NCI-H82 treated with DMSO at 0.1 percent for 48 hours (cell line): ENCODE measurements at regions not wholly inside any gene's neighbourhood (a gene's known extent, or its start where the extent isn't known, plus 50 kb on each side); places are given as distances from the start of the nearest gene placed in this dataset.

Experiments
- DNase-seq: peaks from one replicate; lab custom pipeline; 2025; ENCODE audit not compliant: unreplicated experiment; lab: John Stamatoyannopoulos, UW

- DNase-seq = no peak
These were observed 69.8 kb upstream of the HAO2 start for GRCh38 chr1:119298687-119299303.

- no peak for DNase-seq
These were observed 66.6 kb upstream of the HAO2 start for GRCh38 chr1:119302011-119302410.

- no peak for DNase-seq
These were observed 60.4 kb upstream of the HAO2 start for GRCh38 chr1:119308130-119308700.

DNA sequence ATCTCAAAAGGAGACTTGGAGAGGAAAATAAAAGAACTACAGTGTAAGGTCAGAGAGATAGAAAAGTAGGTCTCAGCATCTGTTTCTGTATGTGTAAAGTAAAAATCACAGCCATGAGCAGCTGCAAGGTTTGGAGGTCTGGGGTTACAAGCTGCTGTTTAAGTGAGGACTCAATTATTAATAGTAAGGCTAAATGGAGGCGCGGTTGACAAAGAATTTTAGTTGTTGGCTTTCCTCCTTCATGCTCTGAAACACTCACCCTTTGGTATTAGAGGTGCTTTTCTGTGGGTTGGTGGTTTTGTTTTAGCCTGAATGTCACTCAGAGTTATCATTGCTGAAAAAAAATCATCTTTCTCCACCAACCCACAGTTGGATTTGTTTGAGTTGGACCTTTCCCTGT is 59.8 kb upstream of the HAO2 start:
- DNase-seq = no peak

GRCh38 chr1:119310301-119310700 is 58.3 kb upstream of the HAO2 start:
- peak; percentile 98 for DNase-seq

DNA sequence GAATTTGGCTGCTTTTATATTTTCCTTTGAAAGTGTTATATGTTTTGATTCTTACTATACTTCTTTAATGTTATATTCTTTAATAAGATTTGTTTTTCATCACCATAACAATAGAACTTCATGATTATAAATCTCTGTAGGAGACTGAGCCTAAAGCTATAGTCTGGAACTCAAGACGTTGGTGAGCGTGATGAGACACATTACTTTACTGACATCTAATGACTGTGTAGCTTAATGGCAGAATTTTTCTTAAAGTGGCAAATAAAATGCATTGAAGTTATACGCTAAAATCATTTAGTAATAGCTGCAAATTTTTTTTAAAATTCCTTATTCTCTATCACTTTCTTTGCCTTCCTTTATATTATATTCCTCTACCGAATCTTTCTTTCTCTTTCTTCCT is 56.1 kb upstream of the HAO2 start:
- DNase-seq = no peak

GRCh38 chr1:119314001-119314796 is 54.4 kb upstream of the HAO2 start:
- DNase-seq = peak; percentile 81

DNA sequence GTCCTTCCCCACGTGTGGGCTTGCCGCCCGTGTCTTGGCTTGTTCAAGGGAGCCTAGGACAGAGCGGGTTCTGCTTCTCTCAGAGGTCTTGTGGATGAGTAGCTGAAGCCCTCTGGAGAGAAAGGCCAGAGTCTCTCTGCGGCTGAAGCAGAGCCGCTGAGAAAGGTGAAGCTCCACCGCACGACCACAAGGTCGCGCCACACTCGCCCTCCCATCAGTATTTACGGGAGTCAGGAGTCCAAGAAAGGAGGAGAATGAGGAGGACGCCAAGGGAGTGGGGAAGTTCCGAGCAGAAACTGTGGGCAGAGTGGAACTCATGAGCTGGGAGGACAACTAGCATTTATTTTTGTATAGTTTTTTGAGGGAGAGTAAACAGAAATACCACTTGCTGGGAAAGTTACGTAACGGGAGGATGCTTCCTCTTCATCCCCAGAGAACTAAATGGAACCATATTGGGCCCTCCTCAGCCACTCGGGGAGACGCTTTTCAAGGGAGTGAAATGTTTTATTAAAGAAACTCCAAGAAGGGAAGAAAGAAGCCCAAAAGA is 51.6 kb upstream of the HAO2 start:
- no peak for DNase-seq

DNA sequence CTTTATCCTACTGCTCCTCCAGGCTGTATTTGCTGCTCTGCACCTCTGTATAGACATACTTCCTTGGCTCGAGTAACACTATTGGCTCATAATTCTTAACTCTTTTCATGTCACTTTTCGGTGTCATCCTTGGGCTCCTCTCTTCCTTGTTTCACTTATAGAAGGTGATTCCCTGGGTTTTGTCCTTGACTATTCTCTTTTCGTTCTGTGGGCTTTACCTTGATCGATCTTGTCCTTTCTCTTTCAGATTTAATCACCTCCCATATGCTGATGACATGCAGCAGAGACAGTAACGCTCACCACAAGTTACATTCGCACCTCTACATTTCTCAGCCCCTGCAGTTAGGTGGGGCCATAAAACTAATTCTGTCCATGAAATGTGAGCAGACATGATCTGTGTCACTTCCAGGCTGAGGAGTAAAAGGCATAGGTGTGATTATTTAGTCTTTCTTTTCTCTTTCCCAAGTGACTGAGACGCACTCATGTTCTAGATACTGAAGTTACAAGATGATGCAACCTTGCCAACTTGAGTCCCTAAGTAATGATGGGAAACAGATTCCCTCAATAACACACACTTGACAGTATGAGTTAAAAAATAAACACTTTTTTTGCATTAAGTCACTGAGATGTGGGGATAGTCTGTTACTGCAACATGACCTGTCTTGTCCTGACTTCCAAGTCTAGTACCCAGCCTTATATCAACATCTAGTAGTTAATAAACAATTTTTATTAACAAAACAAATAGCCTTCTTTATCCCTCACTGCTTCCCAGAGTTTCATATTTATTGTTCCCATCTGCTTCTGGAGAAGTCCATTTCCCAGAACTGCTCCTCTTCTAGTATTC is 49.9 kb upstream of the HAO2 start:
- DNase-seq = no peak
